ENCODE measurements at regions not wholly inside any gene's neighbourhood (a gene's known extent, or its start where the extent isn't known, plus 50 kb on each side); places are given as distances from the start of the nearest gene placed in this dataset.

GRCh38 chr4:102402223-102402622 lies 56.9 kb upstream of the SLC39A8 start:
- TF ChIP-seq EZH2 (IDR thresholded peaks at IDR 0.05; ENCODE audit: borderline replicate concordance, low read depth, low read length, severe bottlenecking) (no peak), GATA2 (IDR thresholded peaks at IDR 0.05; ENCODE audit: insufficient read depth, insufficient read length, low read depth, low read length) (no peak), FOS (IDR thresholded peaks at IDR 0.05; ENCODE audit: borderline replicate concordance, insufficient read depth, low read length) (no peak), POLR2AphosphoS5 (IDR thresholded peaks at IDR 0.05; ENCODE audit: insufficient read depth, low read depth, low read length) (no peak), MYC (IDR thresholded peaks at IDR 0.05; ENCODE audit: low read depth, low read length) (no peak)
- TF ChIP-seq, protein P1, sequence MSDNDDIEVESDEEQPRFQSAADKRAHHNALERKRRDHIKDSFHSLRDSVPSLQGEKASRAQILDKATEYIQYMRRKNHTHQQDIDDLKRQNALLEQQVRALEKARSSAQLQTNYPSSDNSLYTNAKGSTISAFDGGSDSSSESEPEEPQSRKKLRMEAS (IDR thresholded peaks at IDR 0.05; ENCODE audit: insufficient read depth, insufficient read length): no peak
- TF ChIP-seq, protein P2, sequence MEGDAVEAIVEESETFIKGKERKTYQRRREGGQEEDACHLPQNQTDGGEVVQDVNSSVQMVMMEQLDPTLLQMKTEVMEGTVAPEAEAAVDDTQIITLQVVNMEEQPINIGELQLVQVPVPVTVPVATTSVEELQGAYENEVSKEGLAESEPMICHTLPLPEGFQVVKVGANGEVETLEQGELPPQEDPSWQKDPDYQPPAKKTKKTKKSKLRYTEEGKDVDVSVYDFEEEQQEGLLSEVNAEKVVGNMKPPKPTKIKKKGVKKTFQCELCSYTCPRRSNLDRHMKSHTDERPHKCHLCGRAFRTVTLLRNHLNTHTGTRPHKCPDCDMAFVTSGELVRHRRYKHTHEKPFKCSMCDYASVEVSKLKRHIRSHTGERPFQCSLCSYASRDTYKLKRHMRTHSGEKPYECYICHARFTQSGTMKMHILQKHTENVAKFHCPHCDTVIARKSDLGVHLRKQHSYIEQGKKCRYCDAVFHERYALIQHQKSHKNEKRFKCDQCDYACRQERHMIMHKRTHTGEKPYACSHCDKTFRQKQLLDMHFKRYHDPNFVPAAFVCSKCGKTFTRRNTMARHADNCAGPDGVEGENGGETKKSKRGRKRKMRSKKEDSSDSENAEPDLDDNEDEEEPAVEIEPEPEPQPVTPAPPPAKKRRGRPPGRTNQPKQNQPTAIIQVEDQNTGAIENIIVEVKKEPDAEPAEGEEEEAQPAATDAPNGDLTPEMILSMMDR (IDR thresholded peaks at IDR 0.05; ENCODE audit: extremely low read depth in 1 of 2, insufficient read depth in 1 of 2, low read depth in 1 of 2, low read length in 2 of 2): no peak
- no peaks in the 10 kb centered on the region for H3K27me3 ChIP-seq (ENCODE audit: control insufficient read depth in 2 of 2, insufficient read depth in 2 of 2, low read length in 2 of 2)
- dilution Hi-C loops (cut with MboI; ENCODE audit: extremely low pct_ligation_motif_present, low sequenced_read_pairs): no loop called here
- ChIA-PET CTCF (no interaction called here), POLR2A (no interaction called here)
- DNase-seq (ENCODE audit: low read depth, low spot score) (no peak), FAIRE-seq (peak; percentile 28)
- no peaks in the 10 kb centered on the region for H3K9me1 ChIP-seq (replicated peaks; ENCODE audit: control insufficient read depth, extremely low read depth, insufficient read depth, low read length)
- intact Hi-C loops (cut with micrococcal nuclease): no loop called here
- no peaks in the 10 kb centered on the region for H3K9me3 ChIP-seq (replicated peaks; ENCODE audit: control insufficient read depth, insufficient read depth, low read length)
- H3K9ac ChIP-seq (replicated peaks; ENCODE audit: extremely low read depth, insufficient read depth, low read length): no peak overlapping the region
- H4K20me1 ChIP-seq (replicated peaks; ENCODE audit: control insufficient read depth, extremely low read depth, insufficient read depth, low read length): no peaks in the 10 kb centered on the region
- H2AFZ ChIP-seq (ENCODE audit: low read depth, low read length): no peak overlapping the region
- H3K4me3 ChIP-seq (replicated peaks in 1 of 3; ENCODE audit: insufficient read depth in 1 of 3, low read depth in 1 of 3, low read length in 3 of 3): no peak overlapping the region
- H3K4me1 ChIP-seq (ENCODE audit: control insufficient read depth, extremely low read depth, insufficient read depth, low read length): no peaks in the 10 kb centered on the region
- no peak overlapping the region for H3K27ac ChIP-seq (ENCODE audit: insufficient read depth, low read depth, low read length)
- no peaks in the 10 kb centered on the region for H3K36me3 ChIP-seq (ENCODE audit: control insufficient read depth in 2 of 2, extremely low read depth in 1 of 2, insufficient read depth in 2 of 2, low read length in 2 of 2)
- H3K4me2 ChIP-seq (ENCODE audit: insufficient read depth, low read length): no peak overlapping the region
- BruUV-seq (replicated peaks): no TSS peak
- H3K79me2 ChIP-seq (ENCODE audit: control insufficient read depth, insufficient read depth, low read length): no peaks in the 10 kb centered on the region
